PC-9 (cell line): ENCODE measurements at regions not wholly inside any gene's neighbourhood (a gene's known extent, or its start where the extent isn't known, plus 50 kb on each side); places are given as distances from the start of the nearest gene placed in this dataset.

ENCODE experiments used
- EZH2 ChIP-seq: fragments of 200-600 bp; sonication (generic); IDR thresholded peaks from 2 replicates; pipeline ENCODE4 v1.8.0; 2017; ENCODE audit warnings: antibody characterized with exemption, low read depth
- TF ChIP-seq, protein P1 (sequence below): fragments of 200-600 bp; sonication (generic); conservative IDR thresholded peaks from 2 replicates; pipeline ENCODE4 v1.6.1; 2017; ENCODE audit warnings: mixed run types, antibody characterized with exemption, mild to moderate bottlenecking, moderate library complexity

DNA sequence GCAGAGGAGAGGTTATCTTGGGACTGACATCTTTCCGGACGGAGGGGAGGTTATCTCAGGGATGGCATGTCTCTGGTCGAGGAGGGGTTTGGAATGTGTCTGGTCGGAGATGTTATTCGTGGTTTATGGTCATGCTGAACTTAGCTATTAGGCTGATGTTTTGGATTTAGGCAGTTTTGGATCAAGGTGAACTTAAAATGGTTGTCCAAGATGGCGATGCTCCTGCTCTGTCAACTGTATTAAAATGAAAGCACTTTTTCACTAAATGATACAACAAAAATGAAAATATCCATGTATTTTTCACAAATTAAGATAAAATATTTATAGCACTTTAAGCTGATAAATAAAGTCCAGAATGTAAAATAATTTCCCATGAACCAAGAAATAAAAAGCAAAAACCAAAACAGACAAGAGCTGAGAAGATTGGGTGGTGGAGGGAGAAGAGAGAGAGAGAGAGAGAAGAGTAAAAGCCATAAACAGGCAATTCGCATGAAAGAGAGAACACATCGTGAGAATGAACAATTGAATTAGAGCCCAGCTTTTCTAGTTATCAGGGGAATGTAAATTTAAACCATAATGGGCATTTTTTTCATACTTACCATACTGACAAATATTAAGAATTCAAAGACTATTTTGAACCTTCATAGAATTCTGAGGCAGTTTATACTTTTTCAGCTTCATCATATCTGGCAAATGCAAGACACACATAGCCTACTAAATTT, 2236.0 kb upstream of the AGA start:
- TF ChIP-seq, protein P1, sequence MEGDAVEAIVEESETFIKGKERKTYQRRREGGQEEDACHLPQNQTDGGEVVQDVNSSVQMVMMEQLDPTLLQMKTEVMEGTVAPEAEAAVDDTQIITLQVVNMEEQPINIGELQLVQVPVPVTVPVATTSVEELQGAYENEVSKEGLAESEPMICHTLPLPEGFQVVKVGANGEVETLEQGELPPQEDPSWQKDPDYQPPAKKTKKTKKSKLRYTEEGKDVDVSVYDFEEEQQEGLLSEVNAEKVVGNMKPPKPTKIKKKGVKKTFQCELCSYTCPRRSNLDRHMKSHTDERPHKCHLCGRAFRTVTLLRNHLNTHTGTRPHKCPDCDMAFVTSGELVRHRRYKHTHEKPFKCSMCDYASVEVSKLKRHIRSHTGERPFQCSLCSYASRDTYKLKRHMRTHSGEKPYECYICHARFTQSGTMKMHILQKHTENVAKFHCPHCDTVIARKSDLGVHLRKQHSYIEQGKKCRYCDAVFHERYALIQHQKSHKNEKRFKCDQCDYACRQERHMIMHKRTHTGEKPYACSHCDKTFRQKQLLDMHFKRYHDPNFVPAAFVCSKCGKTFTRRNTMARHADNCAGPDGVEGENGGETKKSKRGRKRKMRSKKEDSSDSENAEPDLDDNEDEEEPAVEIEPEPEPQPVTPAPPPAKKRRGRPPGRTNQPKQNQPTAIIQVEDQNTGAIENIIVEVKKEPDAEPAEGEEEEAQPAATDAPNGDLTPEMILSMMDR: no peak
- TF ChIP-seq EZH2: no peak
